Neutrophil (primary cell): ENCODE measurements at regions not wholly inside any gene's neighbourhood (a gene's known extent, or its start where the extent isn't known, plus 50 kb on each side); places are given as distances from the start of the nearest gene placed in this dataset.

Source experiments
- H3K27ac ChIP-seq: fragments of 200-600 bp; sonication (generic); 2 replicates; pipeline ENCODE4 v1.5.1; 2016; ENCODE audit warnings: mild to moderate bottlenecking, moderate library complexity
- H3K27me3 ChIP-seq: fragments of 200-600 bp; sonication (generic); 2 replicates; pipeline ENCODE4 v1.6.0; 2016; ENCODE audit warnings: mild to moderate bottlenecking
- H3K36me3 ChIP-seq: fragments of 200-600 bp; sonication (generic); 2 replicates; pipeline ENCODE4 v1.5.1; 2017
- H3K4me1 ChIP-seq, 2 experiments: fragments of 200-600 bp in 1 of 2; sonication (generic) in 1 of 2; 1 replicate in 1 of 2; 2 replicates in 1 of 2; pipeline versions ENCODE4 v1.5.1 to v1.6.1; 2013 to 2016; ENCODE audit warnings: low read depth in 1 of 2, low read length in 1 of 2, mild to moderate bottlenecking in 1 of 2, moderate library complexity in 1 of 2; ENCODE audit not compliant: control insufficient read depth in 1 of 2, insufficient read depth in 1 of 2
- H3K4me3 ChIP-seq, 2 experiments: fragments of 200-600 bp in 1 of 2; sonication (generic) in 1 of 2; 1 replicate in 1 of 2; 2 replicates in 1 of 2; pipeline ENCODE4 v1.5.1; 2013 to 2016; ENCODE audit warnings: low read depth in 1 of 2, low read length in 1 of 2, mild to moderate bottlenecking in 1 of 2, moderate library complexity in 1 of 2
- H3K9me3 ChIP-seq: fragments of 200-600 bp; sonication (generic); 2 replicates; pipeline ENCODE4 v1.5.1; 2016
- CTCF ChIP-seq: fragments of 200-600 bp; sonication (generic); IDR thresholded peaks from 2 replicates; pipeline ENCODE4 v1.5.1; 2016; ENCODE audit warnings: antibody characterized with exemption

DNA sequence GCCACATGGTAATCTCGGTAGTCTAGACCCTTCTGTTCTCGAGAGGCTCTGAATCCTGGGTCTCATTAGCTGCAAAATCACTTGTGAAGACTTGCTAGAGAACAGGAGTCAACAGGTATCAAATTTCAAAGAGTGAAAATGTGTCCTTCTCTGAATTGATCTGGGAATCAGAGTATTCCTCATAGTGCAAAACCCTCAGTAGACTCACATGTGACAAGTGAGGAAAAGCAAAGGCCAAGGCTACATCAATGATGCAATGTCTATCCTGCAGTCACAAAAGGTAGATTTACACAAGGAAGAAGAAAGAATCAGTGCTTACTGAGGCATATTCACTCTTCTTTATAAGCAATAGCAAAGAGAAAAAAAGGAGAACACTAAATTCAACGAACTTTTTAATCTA lies 1220.0 kb upstream of the GJE1 start:
- H3K27me3 ChIP-seq = no peaks in the 10 kb centered on the region
- H3K4me3 ChIP-seq = no peak overlapping the region
- H3K27ac ChIP-seq = no peak overlapping the region
- no peaks in the 10 kb centered on the region for H3K4me1 ChIP-seq
- no peaks in the 10 kb centered on the region for H3K36me3 ChIP-seq
- no peaks in the 10 kb centered on the region for H3K9me3 ChIP-seq
- no peak for TF ChIP-seq CTCF

GRCh38 chr6:140909625-140910024 lies 1223.1 kb upstream of the GJE1 start:
- no peaks in the 10 kb centered on the region for H3K9me3 ChIP-seq
- H3K27ac ChIP-seq = no peak overlapping the region

DNA sequence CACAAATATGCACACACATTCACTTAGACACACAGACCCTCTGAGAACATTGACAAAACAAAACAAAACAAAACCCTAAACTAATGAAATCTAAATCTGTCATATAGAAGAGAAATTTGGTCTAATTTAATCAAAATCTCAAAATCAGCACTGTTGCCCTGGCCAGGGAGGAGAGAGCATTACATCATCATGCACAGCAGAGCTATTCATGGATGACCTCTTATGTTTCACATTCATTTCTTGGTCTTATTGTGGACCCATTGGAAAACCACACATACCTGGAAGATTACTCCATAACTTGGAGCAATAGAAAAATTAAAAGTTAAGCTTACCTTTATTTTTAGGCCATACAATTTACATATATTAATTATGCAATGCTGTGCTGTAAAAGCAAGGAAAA lies 1223.6 kb upstream of the GJE1 start:
- Histone ChIP-seq H3K4me1 (no peaks in the 10 kb centered on the region), H3K9me3 (no peaks in the 10 kb centered on the region), H3K4me3 (no peak overlapping the region), H3K27me3 (no peaks in the 10 kb centered on the region), H3K36me3 (no peaks in the 10 kb centered on the region), H3K27ac (no peak overlapping the region)
- TF ChIP-seq CTCF = no peak

More at GRCh38 chr6:140909625-140910024, 1223.1 kb upstream of the GJE1 start:
- H3K4me3 ChIP-seq = no peak overlapping the region
- no peaks in the 10 kb centered on the region for H3K27me3 ChIP-seq
- TF ChIP-seq CTCF = no peak
- H3K4me1 ChIP-seq = no peaks in the 10 kb centered on the region
- no peaks in the 10 kb centered on the region for H3K36me3 ChIP-seq

GRCh38 chr6:140908505-140908904 lies 1224.2 kb upstream of the GJE1 start:
- H3K36me3 ChIP-seq = no peaks in the 10 kb centered on the region
- no peak for TF ChIP-seq CTCF
- no peak overlapping the region for H3K27ac ChIP-seq
- H3K9me3 ChIP-seq = no peaks in the 10 kb centered on the region
- no peaks in the 10 kb centered on the region for H3K27me3 ChIP-seq
- no peak overlapping the region for H3K4me3 ChIP-seq
- H3K4me1 ChIP-seq = no peaks in the 10 kb centered on the region

DNA sequence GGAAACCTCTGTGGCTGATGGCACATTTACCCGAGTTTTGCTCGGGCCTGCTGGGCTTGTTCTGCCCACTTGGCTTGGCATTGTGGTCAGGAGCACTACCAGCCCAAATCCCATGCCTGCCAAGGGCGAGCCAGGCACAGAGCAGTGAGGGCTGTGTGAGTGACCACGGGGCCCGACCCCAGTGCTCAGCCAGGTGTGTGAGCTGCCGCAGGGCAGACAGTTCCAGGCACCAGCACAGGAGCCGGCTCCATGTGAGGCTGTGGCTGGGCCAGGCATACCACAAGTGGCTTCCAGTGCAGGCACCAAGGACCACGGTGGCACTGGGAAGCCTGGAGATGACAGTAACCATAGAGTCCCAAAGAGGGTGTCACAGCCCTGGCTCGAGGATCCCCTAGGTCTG lies 1225.5 kb upstream of the GJE1 start:
- no peak overlapping the region for H3K27ac ChIP-seq
- no peaks in the 10 kb centered on the region for H3K9me3 ChIP-seq
- no peaks in the 10 kb centered on the region for H3K4me1 ChIP-seq
- H3K27me3 ChIP-seq = no peaks in the 10 kb centered on the region
- H3K36me3 ChIP-seq = no peaks in the 10 kb centered on the region
- no peak overlapping the region for H3K4me3 ChIP-seq
- no peak for TF ChIP-seq CTCF

DNA sequence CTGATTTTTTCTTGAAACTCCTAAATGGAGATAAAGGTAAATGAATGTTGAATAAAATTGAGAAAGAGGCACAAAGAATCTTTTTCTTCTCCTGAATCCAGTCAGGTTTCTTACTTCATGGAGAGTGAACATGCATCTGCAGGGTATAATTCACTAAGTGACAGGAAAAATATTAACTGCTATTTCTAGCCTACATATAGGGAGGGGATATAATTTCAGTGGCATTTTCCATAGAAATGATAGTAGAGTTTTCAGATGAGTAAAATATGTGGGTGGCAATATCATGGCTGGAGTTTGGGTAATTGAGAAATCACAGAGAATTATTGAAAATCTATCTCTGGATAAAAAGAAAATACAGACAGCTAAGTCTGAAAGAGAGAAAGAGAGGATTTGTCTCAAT lies 1227.0 kb upstream of the GJE1 start:
- TF ChIP-seq CTCF = no peak
- Histone ChIP-seq H3K4me3 (no peak overlapping the region), H3K9me3 (peaks cover 7% of the 10 kb centered on the region), H3K36me3 (no peaks in the 10 kb centered on the region), H3K27ac (no peak overlapping the region), H3K4me1 (no peaks in the 10 kb centered on the region), H3K27me3 (no peaks in the 10 kb centered on the region)
